ENCODE measurements at regions not wholly inside any gene's neighbourhood (a gene's known extent, or its start where the extent isn't known, plus 50 kb on each side); places are given as distances from the start of the nearest gene placed in this dataset.

- no peak for TF ChIP-seq POLR2AphosphoS5 (IDR thresholded peaks at IDR 0.05; ENCODE audit: low read depth, low read length)
- TF ChIP-seq SPI1 (IDR thresholded peaks at IDR 0.05; ENCODE audit: low read depth, low read length) = no peak
- no peak for TF ChIP-seq POLR2A (IDR thresholded peaks at IDR 0.05; ENCODE audit: low read depth, low read length)
- TF ChIP-seq TAF1 (IDR thresholded peaks at IDR 0.05; ENCODE audit: low read depth, low read length) = no peak
- TF ChIP-seq POU2F2 (IDR thresholded peaks at IDR 0.05; ENCODE audit: low read depth, low read length) = no peak
These were observed 166.7 kb upstream of the GLI2 start for GRCh38 chr2:120568975-120569268.

Measured in GM12891 (cell line).